Stromal cell of bone marrow (primary cell): ENCODE measurements at regions not wholly inside any gene's neighbourhood (a gene's known extent, or its start where the extent isn't known, plus 50 kb on each side); places are given as distances from the start of the nearest gene placed in this dataset.
"Not testable (repeated sequence)": the region's sequence is repeated elsewhere in the genome, so short reads cannot be mapped to it uniquely, and the experiment has no call there.

Source experiments
- DNase-seq: peaks from one replicate; pipeline ENCODE4 v3.0.0-alpha.2; 2012; ENCODE audit warnings: low read depth

GRCh38 chr13:64778002-64778401, 2452.1 kb downstream of the PCDH9 start:
- no peak for DNase-seq

- no peak for DNase-seq
Observed at GRCh38 chr13:64774915-64775314, 2455.2 kb downstream of the PCDH9 start.

GRCh38 chr13:64770743-64771142, 2459.4 kb downstream of the PCDH9 start:
- DNase-seq = no peak

GRCh38 chr13:64767054-64767453, 2463.1 kb downstream of the PCDH9 start:
- no peak for DNase-seq

- DNase-seq = no peak
Observed at GRCh38 chr13:64765636-64766035, 2464.5 kb downstream of the PCDH9 start.

- DNase-seq = peak; percentile 5
Observed at GRCh38 chr13:64758521-64759244, 2471.5 kb downstream of the PCDH9 start.

- no peak for DNase-seq
Observed at GRCh38 chr13:64756621-64757020, 2473.5 kb downstream of the PCDH9 start.

- DNase-seq = no peak
Observed at GRCh38 chr13:64755961-64756360, 2474.2 kb downstream of the PCDH9 start.

- DNase-seq = peak; percentile 13
Observed at GRCh38 chr13:64753233-64754000, 2476.7 kb downstream of the PCDH9 start.

- no peak for DNase-seq
Observed at GRCh38 chr13:64749301-64749700, 2480.8 kb downstream of the PCDH9 start.

GRCh38 chr13:64746845-64747244, 2483.3 kb downstream of the PCDH9 start:
- no peak for DNase-seq

- DNase-seq = no peak
Observed at GRCh38 chr13:64740493-64740892, 2489.6 kb downstream of the PCDH9 start.

- DNase-seq = no peak
Observed at GRCh38 chr13:64725492-64725891, 2504.6 kb downstream of the PCDH9 start.

- peak; percentile 6 for DNase-seq
Observed at GRCh38 chr13:64723724-64724123, 2506.4 kb downstream of the PCDH9 start.

GRCh38 chr13:64718116-64718515, 2512.0 kb downstream of the PCDH9 start:
- no peak for DNase-seq

GRCh38 chr13:64716936-64717335, 2513.2 kb downstream of the PCDH9 start:
- DNase-seq = no peak

GRCh38 chr13:64709079-64709478, 2521.1 kb downstream of the PCDH9 start:
- no peak for DNase-seq

GRCh38 chr13:64704121-64704649, 2526.0 kb downstream of the PCDH9 start:
- no peak for DNase-seq

GRCh38 chr13:64697226-64697625, 2532.9 kb downstream of the PCDH9 start:
- no peak for DNase-seq

GRCh38 chr13:64688893-64689677, 2541.1 kb downstream of the PCDH9 start:
- DNase-seq = no peak

- not testable (repeated sequence) for DNase-seq
Observed at GRCh38 chr13:64686536-64686935, 2543.6 kb downstream of the PCDH9 start.

- peak; percentile 10 for DNase-seq
Observed at GRCh38 chr13:64684685-64685431, 2545.3 kb downstream of the PCDH9 start.
